Lung (tissue), 11 donors: ENCODE measurements at regions not wholly inside any gene's neighbourhood (a gene's known extent, or its start where the extent isn't known, plus 50 kb on each side); places are given as distances from the start of the nearest gene placed in this dataset.

Experiments used
- ATAC-seq: fragments of 200-7000 bp; cut with Tn5 transposase; one replicate; pipeline ENCODE4 v1.9.1; 2020; ENCODE audit warnings: moderate number of reproducible peaks; ENCODE audit not compliant: insufficient read depth, low FRiP score
- DNase-seq, 3 donors: peaks; one replicate each; pipeline ENCODE4 v3.0.0-alpha.2; 2013 to 2017
- H3K27ac ChIP-seq, 2 donors: one replicate each; pipeline ENCODE4 v1.5.1; 2013; ENCODE audit warnings: mild to moderate bottlenecking in 2 of 2, moderate library complexity in 2 of 2, control low read depth in 1 of 2, inconsistent platforms in 1 of 2, low read depth in 1 of 2, low read length in 1 of 2
- H3K27me3 ChIP-seq, 3 donors: one replicate each; pipeline ENCODE4 v1.5.1; 2013; ENCODE audit warnings: low read length in 2 of 3; ENCODE audit not compliant: control insufficient read depth in 3 of 3, insufficient read depth in 3 of 3
- H3K36me3 ChIP-seq, 4 donors: one replicate each; pipeline ENCODE4 v1.5.1; 2013; ENCODE audit warnings: low read length in 4 of 4, mild to moderate bottlenecking in 1 of 4, moderate library complexity in 1 of 4; ENCODE audit not compliant: control insufficient read depth in 4 of 4, insufficient read depth in 4 of 4
- H3K4me1 ChIP-seq, 5 donors: one replicate each; pipeline ENCODE4 v1.5.1; 2013; ENCODE audit warnings: low read length in 5 of 5, mild to moderate bottlenecking in 2 of 5, moderate library complexity in 1 of 5; ENCODE audit not compliant: control insufficient read depth in 5 of 5, insufficient read depth in 5 of 5
- H3K4me3 ChIP-seq: one replicate; pipeline ENCODE4 v1.5.1; 2013; ENCODE audit warnings: mild to moderate bottlenecking, control low read depth, moderate library complexity
- H3K9ac ChIP-seq, 2 donors: one replicate each; pipeline ENCODE4 v1.5.1; 2013; ENCODE audit warnings: low read length in 2 of 2, control low read depth in 1 of 2; ENCODE audit not compliant: insufficient read depth in 1 of 2
- H3K9me3 ChIP-seq, 4 donors: one replicate each; pipeline ENCODE4 v1.5.1; 2013; ENCODE audit warnings: low read length in 3 of 4, mild to moderate bottlenecking in 1 of 4, moderate library complexity in 1 of 4; ENCODE audit not compliant: control insufficient read depth in 4 of 4, insufficient read depth in 3 of 4
- WGBS, 2 donors: extraction: QIAGEN DNeasy Blood & Tissue Kit; methylation state at CpG; one replicate each; pipeline ENCODE4 v1.1.7; 2013; 5-methylcytosine and 5-hydroxymethylcytosine counted together
- TF ChIP-seq, protein P1 (sequence below): IDR thresholded peaks from 2 replicates; pipeline ENCODE4 v1.5.1; 2012; ENCODE audit warnings: mild to moderate bottlenecking; ENCODE audit errors: control extremely low read depth, extremely low read depth
- donor health status: control.
- donor health status: control.
- donor health status: Bipolar disorder and iron deficiency.
- donor health status: healthy.
- donor health status: DM: yes; HTN: yes; CAD: no.

DNA sequence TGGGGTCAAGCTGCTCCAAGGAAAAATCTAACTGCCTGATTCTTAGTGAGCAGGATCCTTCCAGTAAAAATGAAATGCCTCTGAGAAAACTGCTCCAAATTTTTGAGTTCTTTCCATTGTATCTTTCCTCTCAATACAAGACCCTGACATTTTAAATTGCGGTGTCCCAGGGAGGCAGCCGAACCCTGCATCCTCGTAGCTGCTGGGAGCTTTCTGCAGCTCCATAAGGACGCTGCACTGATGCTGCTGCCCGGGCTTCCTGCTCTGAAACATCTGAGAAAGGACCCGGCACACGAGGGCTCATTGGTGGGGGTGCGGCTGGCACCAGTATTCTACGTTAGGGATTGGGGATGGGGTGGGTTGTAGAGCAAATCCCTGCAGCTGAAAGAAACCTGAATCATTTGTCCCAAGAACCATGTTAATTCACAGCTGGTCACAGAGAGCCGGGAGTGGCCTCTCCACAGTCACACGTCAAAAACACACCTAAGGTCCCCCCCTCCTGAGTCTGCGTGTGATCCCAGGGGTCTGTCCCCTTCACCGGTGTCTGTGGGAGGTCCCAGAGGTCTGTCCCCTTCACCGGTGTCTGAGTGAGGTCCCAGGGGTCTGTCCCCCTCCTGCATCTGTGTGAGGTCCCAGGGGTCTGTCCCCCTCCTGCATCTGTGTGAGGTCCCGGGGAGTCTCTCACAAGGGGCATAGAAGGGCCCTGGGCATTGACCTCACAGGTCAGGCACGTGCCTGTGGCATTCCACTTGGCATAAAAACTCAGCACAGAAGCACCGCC is 63.4 kb upstream of the ZNF354B start:
- Histone ChIP-seq H3K4me3 (no peak overlapping the region), H3K27me3 (no peaks in the 10 kb centered on the region), H3K27ac (no peak overlapping the region), H3K9me3 (peaks cover 0 to 3% (median 0%) of the 10 kb centered on the region in 4 donors), H3K4me1 (no peaks in the 10 kb centered on the region), H3K9ac (no peak overlapping the region), H3K36me3 (no peaks in the 10 kb centered on the region)
- WGBS, 2 donors, result 74 to 76% methylated on average over 17 of the region's 17 CpGs
- DNase-seq (no peak), ATAC-seq (no peak)
- TF ChIP-seq, protein P1, sequence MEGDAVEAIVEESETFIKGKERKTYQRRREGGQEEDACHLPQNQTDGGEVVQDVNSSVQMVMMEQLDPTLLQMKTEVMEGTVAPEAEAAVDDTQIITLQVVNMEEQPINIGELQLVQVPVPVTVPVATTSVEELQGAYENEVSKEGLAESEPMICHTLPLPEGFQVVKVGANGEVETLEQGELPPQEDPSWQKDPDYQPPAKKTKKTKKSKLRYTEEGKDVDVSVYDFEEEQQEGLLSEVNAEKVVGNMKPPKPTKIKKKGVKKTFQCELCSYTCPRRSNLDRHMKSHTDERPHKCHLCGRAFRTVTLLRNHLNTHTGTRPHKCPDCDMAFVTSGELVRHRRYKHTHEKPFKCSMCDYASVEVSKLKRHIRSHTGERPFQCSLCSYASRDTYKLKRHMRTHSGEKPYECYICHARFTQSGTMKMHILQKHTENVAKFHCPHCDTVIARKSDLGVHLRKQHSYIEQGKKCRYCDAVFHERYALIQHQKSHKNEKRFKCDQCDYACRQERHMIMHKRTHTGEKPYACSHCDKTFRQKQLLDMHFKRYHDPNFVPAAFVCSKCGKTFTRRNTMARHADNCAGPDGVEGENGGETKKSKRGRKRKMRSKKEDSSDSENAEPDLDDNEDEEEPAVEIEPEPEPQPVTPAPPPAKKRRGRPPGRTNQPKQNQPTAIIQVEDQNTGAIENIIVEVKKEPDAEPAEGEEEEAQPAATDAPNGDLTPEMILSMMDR, result no peak

DNA sequence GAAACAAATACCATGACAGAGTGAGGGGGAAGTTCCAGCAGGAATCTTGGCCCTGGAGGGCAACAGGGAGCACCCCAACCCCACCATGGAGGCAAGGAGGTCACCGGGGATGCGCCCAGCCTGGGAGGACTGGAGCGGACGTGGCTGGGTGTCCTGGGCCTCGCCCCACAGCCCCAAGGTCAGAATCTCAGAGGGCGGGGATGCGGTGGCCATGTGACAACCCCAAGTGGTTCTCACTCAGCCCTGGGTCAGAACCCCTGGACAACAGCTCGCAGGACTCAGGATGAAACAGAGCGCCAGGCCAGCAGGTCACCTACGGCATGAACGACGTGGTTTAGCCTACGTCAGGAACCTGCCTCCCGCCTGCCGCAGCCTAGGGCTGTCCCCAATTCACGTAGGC is 64.0 kb upstream of the ZNF354A start:
- peaks cover 0 to 3% (median 0%) of the 10 kb centered on the region in 4 donors for H3K9me3 ChIP-seq
- TF ChIP-seq, protein P1, result no peak
- H3K27ac ChIP-seq, result no peak overlapping the region
- no peaks in the 10 kb centered on the region for H3K36me3 ChIP-seq
- H3K27me3 ChIP-seq, result no peaks in the 10 kb centered on the region
- no peaks in the 10 kb centered on the region for H3K4me1 ChIP-seq
- 77 to 89% methylated on average over 16 of the region's 16 CpGs for WGBS, 2 donors
- no peak for DNase-seq
- H3K4me3 ChIP-seq, result no peak overlapping the region
- no peak overlapping the region for H3K9ac ChIP-seq
- ATAC-seq, result no peak

DNA sequence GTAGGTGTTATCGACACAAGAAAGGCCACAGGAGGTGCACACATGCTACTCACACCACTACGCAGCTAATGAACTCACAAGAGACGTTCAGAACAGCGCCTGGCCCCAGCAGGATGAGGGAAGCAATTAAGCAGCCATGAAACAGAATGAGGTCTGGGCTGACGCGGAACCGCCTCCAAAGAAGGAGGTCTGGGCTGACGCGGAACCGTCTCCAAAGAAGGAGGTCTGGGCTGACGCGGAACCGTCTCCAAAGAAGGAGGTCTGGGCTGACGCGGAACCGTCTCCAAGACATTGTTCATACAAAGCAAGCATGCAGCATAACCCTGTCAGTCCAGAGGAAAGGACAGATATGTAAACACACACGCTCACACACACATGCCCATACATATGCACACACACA is 63.2 kb upstream of the ZNF354A start:
- no peak overlapping the region for H3K27ac ChIP-seq
- DNase-seq, result no peak
- WGBS, 2 donors, result 95% methylated on average over 17 of the region's 17 CpGs

More for the DNA sequence above, 63.2 kb upstream of the ZNF354A start:
- Histone ChIP-seq H3K36me3 (no peaks in the 10 kb centered on the region), H3K4me1 (no peaks in the 10 kb centered on the region), H3K27me3 (no peaks in the 10 kb centered on the region), H3K4me3 (no peak overlapping the region), H3K9me3 (peaks cover 0 to 3% (median 0%) of the 10 kb centered on the region in 4 donors), H3K9ac (no peak overlapping the region)
- TF ChIP-seq, protein P1, result no peak
- no peak for ATAC-seq
